Stomach smooth muscle (tissue), 2 donors: ENCODE measurements at regions not wholly inside any gene's neighbourhood (a gene's known extent, or its start where the extent isn't known, plus 50 kb on each side); places are given as distances from the start of the nearest gene placed in this dataset.
"Not testable (repeated sequence)": the region's sequence is repeated elsewhere in the genome, so short reads cannot be mapped to it uniquely, and the experiment has no call there.

Experiments used
- H3K27ac ChIP-seq: one replicate; pipeline ENCODE4 v1.7.0; 2013; ENCODE audit warnings: mild to moderate bottlenecking, low read length, inconsistent platforms
- H3K27me3 ChIP-seq, 2 donors: one replicate each; pipeline ENCODE4 v1.7.0; 2013; ENCODE audit warnings: low read length in 2 of 2; ENCODE audit not compliant: insufficient read depth in 2 of 2, control insufficient read depth in 1 of 2
- H3K36me3 ChIP-seq, 2 donors: one replicate each; pipeline ENCODE4 v1.7.0; 2013; ENCODE audit warnings: low read length in 2 of 2; ENCODE audit not compliant: control insufficient read depth in 2 of 2, insufficient read depth in 2 of 2
- H3K4me1 ChIP-seq: one replicate; pipeline ENCODE4 v1.7.0; 2013; ENCODE audit warnings: low read length; ENCODE audit not compliant: control insufficient read depth, insufficient read depth
- H3K4me3 ChIP-seq, 2 donors: one replicate each; pipeline ENCODE4 v1.7.0; 2013; ENCODE audit warnings: low read length in 2 of 2
- H3K9ac ChIP-seq, 2 donors: one replicate each; pipeline ENCODE4 v1.7.0; 2013; ENCODE audit warnings: low read length in 2 of 2, mild to moderate bottlenecking in 1 of 2
- H3K9me3 ChIP-seq, 2 donors: one replicate each; pipeline ENCODE4 v1.7.0; 2013; ENCODE audit warnings: low read length in 2 of 2; ENCODE audit not compliant: control insufficient read depth in 2 of 2
- donor health status: healthy.
- donor health status: Pancreatic carcinoma.

GRCh38 chr7:32762206-32762924 is 129.2 kb downstream of the KBTBD2 start:
- H3K36me3 ChIP-seq, H3K27me3 ChIP-seq, H3K27ac ChIP-seq, H3K4me3 ChIP-seq, H3K9me3 ChIP-seq, H3K9ac ChIP-seq, H3K4me1 ChIP-seq: not testable (repeated sequence)

GRCh38 chr7:32761451-32762205 is 129.9 kb downstream of the KBTBD2 start:
- Histone ChIP-seq H3K36me3 (no peaks in the 10 kb centered on the region), H3K4me1 (no peaks in the 10 kb centered on the region), H3K9ac (no peak overlapping the region), H3K27me3 (no peaks in the 10 kb centered on the region), H3K4me3 (no peak overlapping the region), H3K27ac (no peak overlapping the region), H3K9me3 (no peaks in the 10 kb centered on the region)

DNA sequence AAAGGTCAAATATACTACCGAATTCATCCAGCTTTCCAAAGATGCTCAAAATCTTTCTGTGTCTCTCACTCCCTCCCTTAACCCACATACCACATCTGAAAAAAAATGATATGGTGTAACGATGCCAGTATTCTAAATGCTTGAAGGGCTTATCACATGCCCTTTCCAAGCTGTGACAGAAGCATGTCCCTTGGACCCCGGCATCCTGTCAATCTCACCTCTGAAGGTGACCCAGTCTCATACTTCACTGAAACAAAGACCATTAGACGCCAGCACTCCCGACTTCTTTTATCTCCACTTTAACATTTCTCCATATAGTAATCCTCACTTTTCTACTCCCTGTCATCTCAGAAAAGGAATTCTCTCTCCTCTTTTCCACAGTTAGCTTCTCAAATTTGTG is 130.8 kb downstream of the KBTBD2 start:
- H3K36me3 ChIP-seq, H3K4me3 ChIP-seq, H3K27ac ChIP-seq, H3K9ac ChIP-seq, H3K27me3 ChIP-seq, H3K9me3 ChIP-seq, H3K4me1 ChIP-seq: not testable (repeated sequence)

GRCh38 chr7:32759859-32760258 is 131.7 kb downstream of the KBTBD2 start:
- not testable (repeated sequence) for H3K4me1 ChIP-seq, H3K27me3 ChIP-seq, H3K9ac ChIP-seq, H3K36me3 ChIP-seq, H3K9me3 ChIP-seq, H3K4me3 ChIP-seq, H3K27ac ChIP-seq

GRCh38 chr7:32753872-32754271 is 137.7 kb downstream of the KBTBD2 start:
- H3K27me3 ChIP-seq, H3K9ac ChIP-seq, H3K9me3 ChIP-seq, H3K4me3 ChIP-seq, H3K27ac ChIP-seq, H3K4me1 ChIP-seq, H3K36me3 ChIP-seq: not testable (repeated sequence)

GRCh38 chr7:32748337-32748736 is 143.2 kb downstream of the KBTBD2 start:
- not testable (repeated sequence) for H3K27me3 ChIP-seq

GRCh38 chr7:32747443-32748148 is 144.0 kb downstream of the KBTBD2 start:
- H3K27me3 ChIP-seq, H3K9ac ChIP-seq, H3K4me1 ChIP-seq, H3K27ac ChIP-seq, H3K4me3 ChIP-seq, H3K9me3 ChIP-seq, H3K36me3 ChIP-seq: not testable (repeated sequence)

More at GRCh38 chr7:32748337-32748736, 143.2 kb downstream of the KBTBD2 start:
- H3K27ac ChIP-seq, H3K4me1 ChIP-seq, H3K9ac ChIP-seq, H3K9me3 ChIP-seq, H3K36me3 ChIP-seq, H3K4me3 ChIP-seq: not testable (repeated sequence)

GRCh38 chr7:32741853-32742476 is 149.6 kb downstream of the KBTBD2 start:
- H3K4me3 ChIP-seq, H3K9ac ChIP-seq, H3K27me3 ChIP-seq, H3K9me3 ChIP-seq, H3K36me3 ChIP-seq, H3K27ac ChIP-seq, H3K4me1 ChIP-seq: not testable (repeated sequence)

- H3K4me1 ChIP-seq, H3K9ac ChIP-seq, H3K9me3 ChIP-seq, H3K27ac ChIP-seq, H3K27me3 ChIP-seq, H3K36me3 ChIP-seq, H3K4me3 ChIP-seq: not testable (repeated sequence)
Measured at GRCh38 chr7:32739749-32740148, 151.8 kb downstream of the KBTBD2 start.

DNA sequence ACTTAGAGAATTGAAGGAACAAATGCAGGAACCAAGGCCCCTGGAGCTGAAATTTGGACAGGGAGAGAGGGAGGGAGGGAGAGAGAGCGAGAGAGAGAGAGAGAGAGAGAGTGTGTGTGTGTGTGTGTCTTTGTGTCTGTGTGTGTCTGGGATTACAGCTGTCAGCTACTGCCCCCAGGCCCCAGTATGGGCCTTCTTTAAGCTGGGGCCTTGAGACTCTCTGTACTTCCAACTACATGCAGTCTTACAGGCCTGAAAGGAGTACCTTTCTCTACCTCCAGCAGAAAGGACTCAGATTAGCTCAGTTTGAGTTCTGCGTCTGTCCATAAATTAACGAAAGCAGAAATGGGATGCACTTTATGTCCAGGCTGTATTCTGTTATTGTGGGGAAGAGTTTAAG is 153.2 kb downstream of the KBTBD2 start:
- not testable (repeated sequence) for H3K9me3 ChIP-seq, H3K4me1 ChIP-seq, H3K36me3 ChIP-seq, H3K4me3 ChIP-seq, H3K9ac ChIP-seq, H3K27ac ChIP-seq, H3K27me3 ChIP-seq
